ENCODE measurements at regions not wholly inside any gene's neighbourhood (a gene's known extent, or its start where the extent isn't known, plus 50 kb on each side); places are given as distances from the start of the nearest gene placed in this dataset.

DNA sequence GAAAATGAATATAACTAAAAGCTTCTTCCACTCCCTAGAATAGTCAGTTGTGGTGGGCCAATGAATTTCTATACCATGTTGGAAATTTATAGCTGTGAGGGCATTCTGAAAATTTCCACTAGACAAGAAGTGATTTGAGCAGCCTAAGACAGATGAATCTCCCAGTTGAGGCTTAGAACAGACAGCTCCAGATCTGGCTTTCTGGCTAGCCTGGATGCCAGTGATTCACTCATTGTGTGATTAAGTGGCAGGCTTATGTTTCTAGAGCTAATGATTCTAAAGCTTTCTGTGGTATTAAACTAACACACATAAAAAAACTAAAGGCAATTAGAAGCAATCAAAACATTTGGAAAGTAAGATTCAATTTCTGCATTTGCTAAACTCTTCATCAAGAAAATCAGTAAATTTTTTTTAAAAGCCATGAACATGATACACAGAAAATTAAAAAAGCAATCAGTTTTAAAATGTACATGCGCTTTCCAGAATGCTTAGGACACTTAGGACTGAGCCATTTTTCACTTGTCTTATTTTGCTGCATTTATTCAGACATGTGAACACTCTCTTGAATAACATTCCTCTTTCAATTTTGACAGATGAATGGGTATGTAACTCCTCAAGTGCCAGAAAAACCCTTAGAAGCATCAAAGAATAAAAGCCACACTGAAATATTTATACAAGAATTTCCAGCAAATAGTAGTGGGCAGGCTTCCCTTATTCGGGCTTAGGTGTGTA is 100.5 kb upstream of the GNAQ start:
- Mint-ChIP-seq H3K9me3 (ENCODE audit: unreplicated experiment) (no peaks in the 10 kb centered on the region), H3K27me3 (ENCODE audit: unreplicated experiment) (peaks cover 20% of the 10 kb centered on the region), H3K36me3 (ENCODE audit: unreplicated experiment) (no peaks in the 10 kb centered on the region), H3K4me1 (ENCODE audit: unreplicated experiment) (peaks cover 7% of the 10 kb centered on the region), H3K27ac (ENCODE audit: unreplicated experiment) (peak overlapping the region; percentile 29), H3K4me3 (ENCODE audit: unreplicated experiment) (no peak overlapping the region)
- TF ChIP-seq, protein P1, sequence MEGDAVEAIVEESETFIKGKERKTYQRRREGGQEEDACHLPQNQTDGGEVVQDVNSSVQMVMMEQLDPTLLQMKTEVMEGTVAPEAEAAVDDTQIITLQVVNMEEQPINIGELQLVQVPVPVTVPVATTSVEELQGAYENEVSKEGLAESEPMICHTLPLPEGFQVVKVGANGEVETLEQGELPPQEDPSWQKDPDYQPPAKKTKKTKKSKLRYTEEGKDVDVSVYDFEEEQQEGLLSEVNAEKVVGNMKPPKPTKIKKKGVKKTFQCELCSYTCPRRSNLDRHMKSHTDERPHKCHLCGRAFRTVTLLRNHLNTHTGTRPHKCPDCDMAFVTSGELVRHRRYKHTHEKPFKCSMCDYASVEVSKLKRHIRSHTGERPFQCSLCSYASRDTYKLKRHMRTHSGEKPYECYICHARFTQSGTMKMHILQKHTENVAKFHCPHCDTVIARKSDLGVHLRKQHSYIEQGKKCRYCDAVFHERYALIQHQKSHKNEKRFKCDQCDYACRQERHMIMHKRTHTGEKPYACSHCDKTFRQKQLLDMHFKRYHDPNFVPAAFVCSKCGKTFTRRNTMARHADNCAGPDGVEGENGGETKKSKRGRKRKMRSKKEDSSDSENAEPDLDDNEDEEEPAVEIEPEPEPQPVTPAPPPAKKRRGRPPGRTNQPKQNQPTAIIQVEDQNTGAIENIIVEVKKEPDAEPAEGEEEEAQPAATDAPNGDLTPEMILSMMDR (IDR thresholded peaks at IDR 0.05), result no peak
- DNase-seq (ENCODE audit: extremely low spot score, unreplicated experiment), result no peak

- TF ChIP-seq, protein P1 (IDR thresholded peaks at IDR 0.05), result no peak
- H3K27me3 Mint-ChIP-seq (ENCODE audit: unreplicated experiment), result peaks cover 22% of the 10 kb centered on the region
- no peaks in the 10 kb centered on the region for H3K9me3 Mint-ChIP-seq (ENCODE audit: unreplicated experiment)
These were observed 99.2 kb upstream of the GNAQ start for GRCh38 chr9:78130853-78131252.

GRCh38 chr9:78130004-78130403 is 98.4 kb upstream of the GNAQ start:
- H3K4me3 Mint-ChIP-seq (ENCODE audit: unreplicated experiment), result no peak overlapping the region
- no peaks in the 10 kb centered on the region for H3K36me3 Mint-ChIP-seq (ENCODE audit: unreplicated experiment)
- H3K4me1 Mint-ChIP-seq (ENCODE audit: unreplicated experiment), result peaks cover 7% of the 10 kb centered on the region
- no peak overlapping the region for H3K27ac Mint-ChIP-seq (ENCODE audit: unreplicated experiment)
- H3K27me3 Mint-ChIP-seq (ENCODE audit: unreplicated experiment), result peaks cover 24% of the 10 kb centered on the region
- TF ChIP-seq, protein P1 (IDR thresholded peaks at IDR 0.05), result peak; percentile 20
- H3K9me3 Mint-ChIP-seq (ENCODE audit: unreplicated experiment), result no peaks in the 10 kb centered on the region
- DNase-seq (ENCODE audit: extremely low spot score, unreplicated experiment), result no peak

More at GRCh38 chr9:78130853-78131252, 99.2 kb upstream of the GNAQ start:
- Mint-ChIP-seq H3K36me3 (ENCODE audit: unreplicated experiment) (no peaks in the 10 kb centered on the region), H3K4me1 (ENCODE audit: unreplicated experiment) (peaks cover 7% of the 10 kb centered on the region), H3K27ac (ENCODE audit: unreplicated experiment) (no peak overlapping the region), H3K4me3 (ENCODE audit: unreplicated experiment) (no peak overlapping the region)
- no peak for DNase-seq (ENCODE audit: extremely low spot score, unreplicated experiment)

- DNase-seq (ENCODE audit: extremely low spot score, unreplicated experiment), result no peak
- Mint-ChIP-seq H3K27ac (ENCODE audit: unreplicated experiment) (no peak overlapping the region), H3K27me3 (ENCODE audit: unreplicated experiment) (peaks cover 37% of the 10 kb centered on the region), H3K4me3 (ENCODE audit: unreplicated experiment) (no peak overlapping the region), H3K4me1 (ENCODE audit: unreplicated experiment) (peaks cover under 1% of the 10 kb centered on the region), H3K9me3 (ENCODE audit: unreplicated experiment) (no peaks in the 10 kb centered on the region), H3K36me3 (ENCODE audit: unreplicated experiment) (no peaks in the 10 kb centered on the region)
- TF ChIP-seq, protein P1 (IDR thresholded peaks at IDR 0.05), result no peak
These were observed 95.9 kb upstream of the GNAQ start for GRCh38 chr9:78127279-78128225.

DNA sequence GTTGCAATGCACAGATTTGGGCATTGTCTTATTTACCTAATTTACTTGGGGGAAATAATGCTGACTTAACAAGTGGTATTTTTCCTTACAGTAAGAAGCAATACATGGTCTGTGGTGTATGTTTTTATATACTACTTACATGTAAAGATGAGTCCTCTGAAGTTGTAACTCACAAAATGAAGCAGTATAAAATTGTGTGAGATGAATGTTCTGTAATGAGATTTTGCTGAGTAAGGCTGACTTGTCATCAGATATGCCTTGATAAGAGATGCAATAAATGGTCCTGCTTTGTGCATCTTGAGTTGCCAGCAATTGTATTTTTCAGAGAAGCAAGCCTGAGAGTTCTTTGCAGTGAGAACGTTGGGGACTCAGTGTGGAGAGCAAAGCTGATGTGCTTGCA is 92.2 kb upstream of the GNAQ start:
- H3K4me1 Mint-ChIP-seq (ENCODE audit: unreplicated experiment), result no peaks in the 10 kb centered on the region
- TF ChIP-seq, protein P1 (IDR thresholded peaks at IDR 0.05), result no peak
- H3K27me3 Mint-ChIP-seq (ENCODE audit: unreplicated experiment), result peaks cover 50% of the 10 kb centered on the region
- no peaks in the 10 kb centered on the region for H3K9me3 Mint-ChIP-seq (ENCODE audit: unreplicated experiment)
- H3K36me3 Mint-ChIP-seq (ENCODE audit: unreplicated experiment), result no peaks in the 10 kb centered on the region
- no peak for DNase-seq (ENCODE audit: extremely low spot score, unreplicated experiment)
- no peak overlapping the region for H3K4me3 Mint-ChIP-seq (ENCODE audit: unreplicated experiment)
- H3K27ac Mint-ChIP-seq (ENCODE audit: unreplicated experiment), result no peak overlapping the region
